Type B pancreatic cell (in vitro differentiated cells): ENCODE measurements at regions not wholly inside any gene's neighbourhood (a gene's known extent, or its start where the extent isn't known, plus 50 kb on each side); places are given as distances from the start of the nearest gene placed in this dataset.
"Not testable (repeated sequence)": the region's sequence is repeated elsewhere in the genome, so short reads cannot be mapped to it uniquely, and the experiment has no call there.

Experiments used
- DNase-seq: peaks from one replicate; pipeline ENCODE4 v3.0.0; 2021; ENCODE audit warnings: mixed read lengths; ENCODE audit not compliant: unreplicated experiment; ENCODE audit errors: extremely low spot score
- H3K27ac Mint-ChIP-seq: 2 replicates; pipeline ENCODE4 v1.8.0; 2021; ENCODE audit warnings: mild to moderate bottlenecking, mixed read lengths
- H3K27me3 Mint-ChIP-seq: 2 replicates; pipeline ENCODE4 v1.8.0; 2021; ENCODE audit warnings: mixed read lengths
- H3K36me3 Mint-ChIP-seq: 2 replicates; pipeline ENCODE4 v1.8.0; 2021; ENCODE audit warnings: mixed read lengths
- H3K4me1 Mint-ChIP-seq: one replicate; pipeline ENCODE4 v1.8.0; 2021; ENCODE audit warnings: mixed read lengths; ENCODE audit not compliant: unreplicated experiment
- H3K4me3 Mint-ChIP-seq: 2 replicates; pipeline ENCODE4 v1.8.0; 2021; ENCODE audit warnings: mild to moderate bottlenecking, mixed read lengths
- H3K9me3 Mint-ChIP-seq: 2 replicates; pipeline ENCODE4 v1.8.0; 2021; ENCODE audit warnings: mixed read lengths
- CTCF ChIP-seq: fragments of 200-600 bp; sonication (generic); conservative IDR thresholded peaks from 2 replicates; pipeline ENCODE4 v1.5.0; 2021; ENCODE audit warnings: antibody characterized with exemption, mild to moderate bottlenecking

GRCh38 chr13:44857061-44857460 lies 132.2 kb downstream of the NUFIP1 start:
- Mint-ChIP-seq H3K4me3 (no peak overlapping the region), H3K27ac (no peak overlapping the region), H3K4me1 (peaks cover 22% of the 10 kb centered on the region), H3K9me3 (peaks cover 4% of the 10 kb centered on the region), H3K27me3 (no peaks in the 10 kb centered on the region), H3K36me3 (no peaks in the 10 kb centered on the region)
- TF ChIP-seq CTCF, result no peak
- no peak for DNase-seq

- Mint-ChIP-seq H3K36me3 (no peaks in the 10 kb centered on the region), H3K4me3 (no peak overlapping the region), H3K27ac (peak overlapping the region; percentile 8), H3K9me3 (peaks cover 4% of the 10 kb centered on the region), H3K4me1 (peaks cover 22% of the 10 kb centered on the region), H3K27me3 (no peaks in the 10 kb centered on the region)
- TF ChIP-seq CTCF, result no peak
- no peak for DNase-seq
Measured at GRCh38 chr13:44855860-44856259, 133.4 kb downstream of the NUFIP1 start.

- Mint-ChIP-seq H3K27me3 (no peaks in the 10 kb centered on the region), H3K27ac (peak overlapping the region; percentile 73), H3K36me3 (no peaks in the 10 kb centered on the region), H3K4me1 (peaks cover 23% of the 10 kb centered on the region), H3K9me3 (no peaks in the 10 kb centered on the region), H3K4me3 (peak overlapping the region; percentile 71)
- TF ChIP-seq CTCF, result no peak
- DNase-seq, result no peak
Measured at GRCh38 chr13:44854313-44855060, 134.8 kb downstream of the NUFIP1 start.

- H3K9me3 Mint-ChIP-seq, result no peaks in the 10 kb centered on the region
- peak overlapping the region; percentile 30 for H3K4me3 Mint-ChIP-seq
- H3K27me3 Mint-ChIP-seq, result no peaks in the 10 kb centered on the region
- no peak for DNase-seq
- H3K36me3 Mint-ChIP-seq, result no peaks in the 10 kb centered on the region
- no peak for TF ChIP-seq CTCF
- H3K4me1 Mint-ChIP-seq, result peaks cover 27% of the 10 kb centered on the region
- peak overlapping the region; percentile 73 for H3K27ac Mint-ChIP-seq
Measured at GRCh38 chr13:44853641-44854040, 135.6 kb downstream of the NUFIP1 start.

GRCh38 chr13:44848920-44849676 lies 140.2 kb downstream of the NUFIP1 start:
- Mint-ChIP-seq H3K27ac (no peak overlapping the region), H3K36me3 (no peaks in the 10 kb centered on the region), H3K9me3 (no peaks in the 10 kb centered on the region), H3K27me3 (no peaks in the 10 kb centered on the region), H3K4me1 (peaks cover 19% of the 10 kb centered on the region), H3K4me3 (no peak overlapping the region)
- no peak for DNase-seq
- TF ChIP-seq CTCF, result no peak

- H3K4me3 Mint-ChIP-seq, H3K27ac Mint-ChIP-seq, DNase-seq, H3K27me3 Mint-ChIP-seq, H3K9me3 Mint-ChIP-seq, H3K36me3 Mint-ChIP-seq: not testable (repeated sequence)
- H3K4me1 Mint-ChIP-seq, result peaks cover 13% of the 10 kb centered on the region
Measured at GRCh38 chr13:44845281-44846058, 143.8 kb downstream of the NUFIP1 start.
